Hepatocyte (in vitro differentiated cells): ENCODE measurements at regions not wholly inside any gene's neighbourhood (a gene's known extent, or its start where the extent isn't known, plus 50 kb on each side); places are given as distances from the start of the nearest gene placed in this dataset.

Experiments
- CTCF ChIP-seq: fragments of 200-600 bp; sonication (generic); IDR thresholded peaks from 2 replicates; pipeline ENCODE4 v1.5.1; 2016; ENCODE audit warnings: antibody characterized with exemption, mild to moderate bottlenecking; ENCODE audit not compliant: poor library complexity
- EZH2 ChIP-seq: fragments of 200-600 bp; sonication (generic); IDR thresholded peaks from 2 replicates; pipeline ENCODE4 v1.6.1; 2016; ENCODE audit warnings: antibody characterized with exemption, mild to moderate bottlenecking, borderline replicate concordance
- EZH2phosphoT487 ChIP-seq: fragments of 200-600 bp; sonication (generic); IDR thresholded peaks from one replicate; pipeline ENCODE4 v1.6.1; 2018; ENCODE audit warnings: antibody characterized with exemption, mild to moderate bottlenecking, low read depth, moderate library complexity; ENCODE audit not compliant: unreplicated experiment, severe bottlenecking

GRCh38 chr2:239459056-239459455 is 58.2 kb upstream of the HDAC4 start:
- TF ChIP-seq CTCF (no peak), EZH2 (no peak), EZH2phosphoT487 (no peak)
